ENCODE measurements at regions not wholly inside any gene's neighbourhood (a gene's known extent, or its start where the extent isn't known, plus 50 kb on each side); places are given as distances from the start of the nearest gene placed in this dataset.
"Not testable (repeated sequence)": the region's sequence is repeated elsewhere in the genome, so short reads cannot be mapped to it uniquely, and the experiment has no call there.

- intact Hi-C loops (cut with micrococcal nuclease): no loop called here
- Mint-ChIP-seq H3K36me3 (peaks cover 59 to 84% of the 10 kb centered on the region in 2 donors), H3K9me3 (peaks cover 0 to 16% (median 10%) of the 10 kb centered on the region in 8 donors), H3K27ac (no peak overlapping the region), H3K27me3 (no peaks in the 10 kb centered on the region), H3K4me3 (no peak overlapping the region), H3K4me1 (peaks cover 0 to 5% (median 3%) of the 10 kb centered on the region in 4 donors)
- ChIA-PET POLR2A (ENCODE audit: partially characterized antibody) (no interaction called here), CTCF (ENCODE audit: partially characterized antibody) (no interaction called here)
- H3K27ac ChIP-seq (ENCODE audit: low read depth, low read length): no peak overlapping the region
- no peak for DNase-seq
- no peaks in the 10 kb centered on the region for H3K4me1 ChIP-seq (ENCODE audit: insufficient read depth, low read length)
- H3K36me3 ChIP-seq (ENCODE audit: insufficient read depth, low read length): no peaks in the 10 kb centered on the region
- no peak overlapping the region for H3K4me3 ChIP-seq (ENCODE audit: low read length in 2 of 2)
- no peaks in the 10 kb centered on the region for H3K27me3 ChIP-seq (ENCODE audit: insufficient read depth, low read length)
- H3K9me3 ChIP-seq (ENCODE audit: control insufficient read depth in 1 of 2, low read length in 2 of 2): no peaks in the 10 kb centered on the region
These were observed 85.3 kb upstream of the NUDT6 start for GRCh38 chr4:123007679-123008078.

GRCh38 chr4:123012416-123012815 is 90.0 kb upstream of the NUDT6 start:
- intact Hi-C loops (cut with micrococcal nuclease); H3K27me3 Mint-ChIP-seq; H3K9me3 Mint-ChIP-seq; CTCF ChIA-PET (ENCODE audit: partially characterized antibody); DNase-seq; H3K9me3 ChIP-seq (ENCODE audit: control insufficient read depth in 1 of 2, low read length in 2 of 2); H3K4me3 Mint-ChIP-seq; H3K4me1 Mint-ChIP-seq; H3K27ac ChIP-seq (ENCODE audit: low read depth, low read length); POLR2A ChIA-PET (ENCODE audit: partially characterized antibody); H3K36me3 ChIP-seq (ENCODE audit: insufficient read depth, low read length); H3K4me3 ChIP-seq (ENCODE audit: low read length in 2 of 2); H3K27me3 ChIP-seq (ENCODE audit: insufficient read depth, low read length); H3K4me1 ChIP-seq (ENCODE audit: insufficient read depth, low read length): not testable (repeated sequence)
- H3K36me3 Mint-ChIP-seq: peaks cover 36 to 59% of the 10 kb centered on the region in 2 donors
- H3K27ac Mint-ChIP-seq: peak overlapping the region in 1 of 7 donors; percentile 28

- Histone ChIP-seq H3K36me3 (ENCODE audit: insufficient read depth, low read length) (no peaks in the 10 kb centered on the region), H3K27me3 (ENCODE audit: insufficient read depth, low read length) (no peaks in the 10 kb centered on the region), H3K27ac (ENCODE audit: low read depth, low read length) (no peak overlapping the region), H3K4me3 (ENCODE audit: low read length in 2 of 2) (no peak overlapping the region), H3K4me1 (ENCODE audit: insufficient read depth, low read length) (no peaks in the 10 kb centered on the region), H3K9me3 (ENCODE audit: control insufficient read depth in 1 of 2, low read length in 2 of 2) (no peaks in the 10 kb centered on the region)
- Mint-ChIP-seq H3K9me3 (peaks cover 0 to 3% (median 0%) of the 10 kb centered on the region in 8 donors), H3K27me3 (no peaks in the 10 kb centered on the region), H3K4me3 (no peak overlapping the region), H3K27ac (peak overlapping the region in 1 of 7 donors; percentile 52), H3K4me1 (no peaks in the 10 kb centered on the region), H3K36me3 (peaks cover 25 to 49% of the 10 kb centered on the region in 2 donors)
- intact Hi-C loops (cut with micrococcal nuclease): no loop called here
- no peak for DNase-seq
- POLR2A ChIA-PET (ENCODE audit: partially characterized antibody): no interaction called here
- CTCF ChIA-PET (ENCODE audit: partially characterized antibody): no interaction called here
These were observed 91.6 kb upstream of the NUDT6 start for GRCh38 chr4:123014038-123014437.

- Histone ChIP-seq H3K4me3 (ENCODE audit: low read length in 2 of 2) (no peak overlapping the region), H3K4me1 (ENCODE audit: insufficient read depth, low read length) (no peaks in the 10 kb centered on the region), H3K36me3 (ENCODE audit: insufficient read depth, low read length) (no peaks in the 10 kb centered on the region), H3K27ac (ENCODE audit: low read depth, low read length) (no peak overlapping the region), H3K27me3 (ENCODE audit: insufficient read depth, low read length) (no peaks in the 10 kb centered on the region), H3K9me3 (ENCODE audit: control insufficient read depth in 1 of 2, low read length in 2 of 2) (no peaks in the 10 kb centered on the region)
- Mint-ChIP-seq H3K36me3 (peaks cover 14 to 39% of the 10 kb centered on the region in 2 donors), H3K4me3 (no peak overlapping the region), H3K27ac (no peak overlapping the region), H3K4me1 (no peaks in the 10 kb centered on the region), H3K27me3 (no peaks in the 10 kb centered on the region), H3K9me3 (peaks cover 0 to 3% (median 0%) of the 10 kb centered on the region in 8 donors)
- CTCF ChIA-PET (ENCODE audit: partially characterized antibody): no interaction called here
- DNase-seq: no peak
- POLR2A ChIA-PET (ENCODE audit: partially characterized antibody): no interaction called here
- intact Hi-C loops (cut with micrococcal nuclease): no loop called here
These were observed 94.7 kb upstream of the NUDT6 start for GRCh38 chr4:123017078-123017477.

GRCh38 chr4:123017636-123018395 is 95.4 kb upstream of the NUDT6 start:
- H3K27me3 Mint-ChIP-seq: no peaks in the 10 kb centered on the region
- intact Hi-C loops (cut with micrococcal nuclease): no loop called here
- ChIA-PET CTCF (ENCODE audit: partially characterized antibody) (no interaction called here), POLR2A (ENCODE audit: partially characterized antibody) (no interaction called here)
- H3K27ac Mint-ChIP-seq: peak overlapping the region in 2 of 7 donors; percentile 6 to 28
- Histone ChIP-seq H3K4me1 (ENCODE audit: insufficient read depth, low read length) (no peaks in the 10 kb centered on the region), H3K27ac (ENCODE audit: low read depth, low read length) (no peak overlapping the region), H3K9me3 (ENCODE audit: control insufficient read depth in 1 of 2, low read length in 2 of 2) (no peaks in the 10 kb centered on the region), H3K4me3 (ENCODE audit: low read length in 2 of 2) (no peak overlapping the region), H3K27me3 (ENCODE audit: insufficient read depth, low read length) (no peaks in the 10 kb centered on the region), H3K36me3 (ENCODE audit: insufficient read depth, low read length) (no peaks in the 10 kb centered on the region)
- no peak for DNase-seq
- H3K9me3 Mint-ChIP-seq: peaks cover 0 to 3% (median 0%) of the 10 kb centered on the region in 8 donors
- peaks cover 14 to 34% of the 10 kb centered on the region in 2 donors for H3K36me3 Mint-ChIP-seq
- H3K4me3 Mint-ChIP-seq: no peak overlapping the region
- no peaks in the 10 kb centered on the region for H3K4me1 Mint-ChIP-seq

GRCh38 chr4:123018396-123018775 is 96.0 kb upstream of the NUDT6 start:
- H3K4me1 ChIP-seq (ENCODE audit: insufficient read depth, low read length): no peaks in the 10 kb centered on the region
- H3K27me3 ChIP-seq (ENCODE audit: insufficient read depth, low read length): no peaks in the 10 kb centered on the region
- CTCF ChIA-PET (ENCODE audit: partially characterized antibody): no interaction called here
- intact Hi-C loops (cut with micrococcal nuclease): no loop called here
- POLR2A ChIA-PET (ENCODE audit: partially characterized antibody): no interaction called here
- Mint-ChIP-seq H3K36me3 (peaks cover 12 to 32% of the 10 kb centered on the region in 2 donors), H3K4me3 (no peak overlapping the region), H3K27me3 (no peaks in the 10 kb centered on the region), H3K9me3 (peaks cover 0 to 3% (median 0%) of the 10 kb centered on the region in 8 donors), H3K4me1 (no peaks in the 10 kb centered on the region), H3K27ac (no peak overlapping the region)
- H3K27ac ChIP-seq (ENCODE audit: low read depth, low read length): no peak overlapping the region
- H3K9me3 ChIP-seq (ENCODE audit: control insufficient read depth in 1 of 2, low read length in 2 of 2): no peaks in the 10 kb centered on the region
- DNase-seq: no peak
- H3K36me3 ChIP-seq (ENCODE audit: insufficient read depth, low read length): no peaks in the 10 kb centered on the region
- H3K4me3 ChIP-seq (ENCODE audit: low read length in 2 of 2): no peak overlapping the region

GRCh38 chr4:123020285-123020684 is 97.9 kb upstream of the NUDT6 start:
- no peaks in the 10 kb centered on the region for H3K27me3 Mint-ChIP-seq
- H3K9me3 Mint-ChIP-seq: peaks cover 0 to 3% (median 0%) of the 10 kb centered on the region in 8 donors
- intact Hi-C loops (cut with micrococcal nuclease): no loop called here
- Histone ChIP-seq H3K27me3 (ENCODE audit: insufficient read depth, low read length) (no peaks in the 10 kb centered on the region), H3K4me3 (ENCODE audit: low read length in 2 of 2) (no peak overlapping the region), H3K9me3 (ENCODE audit: control insufficient read depth in 1 of 2, low read length in 2 of 2) (no peaks in the 10 kb centered on the region), H3K36me3 (ENCODE audit: insufficient read depth, low read length) (no peaks in the 10 kb centered on the region), H3K4me1 (ENCODE audit: insufficient read depth, low read length) (no peaks in the 10 kb centered on the region), H3K27ac (ENCODE audit: low read depth, low read length) (no peak overlapping the region)
- peaks cover 0 to 3% (median 0%) of the 10 kb centered on the region in 4 donors for H3K4me1 Mint-ChIP-seq
- ChIA-PET POLR2A (ENCODE audit: partially characterized antibody) (no interaction called here), CTCF (ENCODE audit: partially characterized antibody) (no interaction called here)
- H3K4me3 Mint-ChIP-seq: no peak overlapping the region
- H3K27ac Mint-ChIP-seq: no peak overlapping the region
- H3K36me3 Mint-ChIP-seq: peaks cover 16 to 32% of the 10 kb centered on the region in 2 donors
- no peak for DNase-seq

Data from CD4-positive, alpha-beta memory T cell (primary cell).